Activated naive CD4-positive, alpha-beta T cell treated with Interleukin-2 at 50 U/mL for 16 hours (primary cell): ENCODE measurements at regions not wholly inside any gene's neighbourhood (a gene's known extent, or its start where the extent isn't known, plus 50 kb on each side); places are given as distances from the start of the nearest gene placed in this dataset.
A peak's percentile ranks its signal among the peaks of the same experiment; 100 is the strongest.

ENCODE experiments used
- DNase-seq: peaks from one replicate; pipeline ENCODE4 v3.0.0-alpha.2; 2020

DNA sequence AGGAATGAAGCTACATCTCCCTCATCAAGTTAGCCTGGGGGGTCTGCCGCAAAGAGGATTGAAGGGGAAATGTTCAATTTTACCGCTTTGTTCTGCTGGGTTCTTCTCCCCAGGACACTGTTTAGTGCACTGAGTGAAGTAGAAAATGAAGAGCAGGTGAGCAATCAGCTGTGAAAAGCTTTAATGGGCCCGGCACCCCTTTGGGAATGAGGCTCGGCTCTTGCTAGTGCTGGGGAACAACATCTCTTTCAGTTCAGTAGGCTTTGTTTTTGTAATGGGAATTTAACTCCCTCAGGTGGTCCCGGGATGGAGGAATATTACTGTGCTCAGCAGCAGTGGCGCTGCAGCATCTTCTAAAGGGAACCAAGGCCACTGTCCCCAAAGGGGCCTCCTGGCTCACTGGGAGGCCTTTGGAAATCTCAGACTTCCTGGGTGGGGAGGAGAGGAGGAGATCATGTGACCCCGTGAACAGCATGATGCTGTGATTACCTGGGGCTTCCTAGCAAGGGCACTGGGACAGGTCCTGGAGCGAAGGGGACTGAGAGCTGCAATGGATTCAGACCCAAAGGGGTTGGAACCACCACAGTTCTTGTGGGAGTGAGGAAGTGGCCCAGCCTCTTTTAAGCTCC, 85.2 kb upstream of the MAX start:
- DNase-seq: no peak

DNA sequence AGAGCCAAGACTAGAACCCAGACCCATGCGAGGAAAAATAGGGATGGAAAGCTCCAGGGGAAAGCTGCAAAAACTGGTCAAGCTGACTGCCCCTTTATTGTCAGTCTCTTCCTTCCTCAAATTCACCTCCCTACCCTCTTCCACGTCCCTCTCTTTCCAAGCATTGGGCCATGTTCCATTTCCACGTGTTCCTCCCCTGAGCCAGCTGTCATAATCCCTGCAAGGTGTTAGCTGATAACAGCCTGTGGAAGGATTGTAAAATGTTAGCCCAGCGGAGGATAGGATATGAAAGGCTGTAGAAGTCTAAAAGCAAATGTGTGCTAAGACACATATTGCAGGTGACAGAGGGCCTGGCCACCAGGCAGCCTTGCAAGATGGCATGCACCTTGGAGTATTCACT, 88.0 kb upstream of the MAX start:
- DNase-seq: no peak

DNA sequence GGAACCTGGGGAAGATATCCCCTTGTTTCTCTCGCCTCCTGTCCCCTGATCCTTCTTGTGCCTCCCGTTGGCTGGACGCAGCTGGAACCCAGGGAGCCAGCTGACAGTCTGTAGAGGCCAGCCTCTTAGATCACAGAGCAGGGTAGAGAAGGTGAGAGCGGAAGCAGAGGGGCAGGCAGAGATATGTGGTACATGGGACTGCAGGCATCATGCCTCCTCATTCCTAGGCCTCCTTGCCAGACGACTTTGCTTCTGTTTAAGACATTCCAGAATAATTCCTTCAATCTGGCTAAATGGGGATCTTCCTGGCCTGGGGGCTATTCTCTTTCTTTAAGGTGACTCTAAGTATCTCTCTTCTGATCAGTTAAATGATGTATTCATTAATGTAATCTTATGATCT, 89.4 kb upstream of the MAX start:
- DNase-seq: no peak

DNA sequence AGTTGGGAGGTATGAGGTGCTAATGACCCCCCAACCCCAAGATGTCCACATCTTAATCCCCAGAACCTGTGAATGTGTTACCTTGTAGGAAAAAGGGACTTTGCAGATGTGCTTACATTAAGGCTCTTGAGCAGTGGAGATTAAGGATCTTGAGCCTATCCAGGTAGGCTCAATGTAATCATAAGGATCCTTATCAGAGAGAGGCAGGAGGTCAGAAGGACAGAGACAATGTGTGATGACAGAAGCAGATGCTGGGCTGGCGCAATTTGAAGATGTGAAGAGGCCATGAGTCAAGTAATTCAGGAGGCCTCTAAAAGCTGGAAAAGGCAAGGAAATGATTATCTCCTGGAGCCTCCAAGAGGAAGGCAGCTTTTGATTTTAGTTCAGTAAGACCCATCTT, 90.4 kb upstream of the MAX start:
- no peak for DNase-seq

DNA sequence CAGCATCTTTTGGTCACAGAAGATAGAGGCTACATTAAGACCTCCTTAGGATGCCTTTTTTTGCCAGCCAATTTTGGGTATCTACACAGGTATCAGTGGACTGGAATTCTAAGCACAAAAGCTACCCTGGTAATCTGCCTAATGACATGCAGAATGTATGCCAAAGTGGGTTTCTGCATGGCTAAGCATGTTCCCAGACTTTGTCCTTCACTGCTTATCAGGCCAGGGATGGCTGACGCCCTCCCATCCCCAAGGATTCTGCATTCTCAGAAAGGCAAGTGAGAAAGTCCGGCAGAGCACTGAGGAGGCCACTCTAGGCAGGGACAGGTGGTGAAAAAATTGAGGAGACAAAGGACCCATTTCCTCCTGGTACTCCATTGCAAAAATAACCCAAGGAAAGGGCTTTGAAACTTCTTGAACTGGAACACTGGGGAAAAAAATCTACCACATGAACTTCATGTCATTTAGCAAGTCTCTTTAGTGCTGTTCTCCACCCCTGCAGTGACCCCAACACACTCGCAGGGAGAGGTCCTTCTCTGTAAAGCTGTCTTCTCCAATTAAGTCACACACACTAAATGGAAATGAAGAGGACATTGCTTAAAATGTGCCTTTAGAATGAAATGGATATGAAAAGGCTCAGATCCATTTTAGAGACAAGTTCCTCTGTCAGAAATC, 91.7 kb upstream of the MAX start:
- no peak for DNase-seq

DNA sequence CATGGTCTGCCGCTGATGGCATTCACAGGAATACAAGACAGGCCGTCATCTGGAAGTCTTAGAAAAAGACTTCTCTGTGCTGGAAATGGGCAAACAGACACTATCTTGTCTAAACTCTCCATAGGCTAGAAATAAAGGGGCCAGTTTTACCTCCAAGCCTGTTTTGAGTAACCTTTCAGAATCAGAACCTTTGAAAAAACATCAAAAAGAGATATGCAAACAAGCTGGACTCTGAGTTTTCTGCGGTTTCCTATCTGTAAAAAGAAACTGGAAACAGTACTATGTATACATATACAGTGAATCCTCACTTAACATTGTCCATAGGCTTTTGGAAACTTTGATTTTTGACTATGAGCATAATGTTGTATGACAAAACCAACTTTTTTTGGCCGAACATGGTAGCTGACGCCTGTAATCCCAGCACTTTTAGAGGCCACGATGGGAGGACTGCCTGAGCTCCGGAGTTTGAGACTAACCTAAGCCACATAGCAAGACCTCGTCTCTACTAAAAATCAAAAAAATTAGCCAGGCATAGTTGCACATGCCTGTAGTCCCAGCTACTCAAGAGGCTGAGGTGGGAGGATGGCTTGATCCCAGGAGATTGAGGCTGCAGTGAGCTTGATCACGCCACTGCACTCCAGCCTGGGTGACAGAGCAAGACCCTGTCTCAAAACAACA, 92.9 kb upstream of the MAX start:
- no peak for DNase-seq

DNA sequence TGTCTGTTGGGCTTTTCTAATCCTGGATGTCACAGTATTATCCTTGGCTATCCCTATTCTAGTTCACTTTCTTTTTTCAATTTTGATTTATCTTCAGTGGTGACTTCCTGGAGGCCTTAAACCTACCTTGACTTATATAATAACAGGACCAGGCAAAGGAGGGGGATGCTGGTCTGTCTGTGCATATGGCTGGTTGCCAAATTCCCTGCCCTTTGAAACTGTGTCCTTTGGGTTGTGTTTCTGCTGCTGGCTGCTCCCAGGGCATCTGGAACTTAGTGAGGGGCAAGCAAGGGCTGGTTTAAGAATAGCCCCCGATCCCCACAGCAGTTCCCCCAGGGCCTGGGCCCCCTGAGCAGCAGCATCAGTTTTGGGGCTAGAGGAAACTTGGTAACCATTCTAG, 96.0 kb upstream of the MAX start:
- DNase-seq: no peak

DNA sequence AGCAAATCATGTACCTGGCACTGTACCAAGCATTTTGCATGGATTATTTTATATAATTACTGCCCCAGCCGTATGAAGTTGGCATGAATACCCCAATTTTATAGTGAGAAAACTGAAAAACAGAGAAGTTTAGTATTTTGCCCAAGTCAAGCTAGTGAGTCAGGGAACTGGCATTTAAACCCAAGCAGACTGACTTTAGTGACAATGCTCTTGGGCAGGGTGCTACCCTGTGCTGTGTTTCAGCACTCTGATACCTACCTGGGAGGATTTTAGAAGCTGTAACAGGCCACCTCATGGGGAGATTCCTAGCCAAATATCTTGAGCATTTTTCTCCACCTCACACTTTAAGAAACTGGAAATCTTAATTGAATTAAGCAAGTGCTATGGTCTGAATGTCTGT, 98.1 kb upstream of the MAX start:
- DNase-seq: no peak

DNA sequence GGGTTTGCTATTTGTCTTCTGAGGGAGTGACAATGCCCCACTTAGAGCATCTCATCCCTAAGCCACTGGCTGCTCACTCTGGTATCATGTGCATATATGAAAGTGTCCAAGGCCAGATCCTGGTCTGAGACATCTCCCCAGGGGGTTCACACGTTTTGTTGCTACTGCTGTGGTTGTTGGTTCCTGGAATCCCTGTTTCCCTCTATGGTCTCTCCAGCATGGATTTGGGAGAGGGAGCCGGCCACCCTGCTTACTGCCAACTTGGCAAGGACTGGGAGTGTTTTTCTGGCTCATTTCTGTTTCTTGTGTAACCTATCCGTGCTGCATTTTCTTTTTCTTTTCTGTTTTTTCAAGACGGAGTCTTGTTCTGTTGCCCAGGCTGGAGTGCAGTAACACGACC, 101.3 kb upstream of the MAX start:
- DNase-seq: no peak

DNA sequence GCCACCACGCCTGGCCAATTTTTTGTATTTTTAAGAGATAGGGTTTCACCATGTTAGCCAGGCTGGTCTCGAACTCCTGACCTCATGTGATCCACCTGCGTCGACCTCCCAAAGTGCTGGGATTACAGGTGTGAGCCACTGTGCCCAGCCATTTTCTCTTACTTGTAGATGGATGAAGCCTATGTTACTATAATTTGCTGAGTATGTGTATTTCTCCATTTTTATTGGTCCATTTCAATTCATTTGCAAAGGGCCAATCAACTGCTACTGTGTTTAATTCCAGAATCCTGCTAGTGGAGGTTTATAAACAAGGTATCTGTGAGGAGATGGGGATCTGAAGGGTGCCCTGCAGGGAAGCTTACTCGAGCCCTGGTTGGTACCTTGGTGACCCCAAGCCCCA, 101.7 kb upstream of the MAX start:
- no peak for DNase-seq

DNA sequence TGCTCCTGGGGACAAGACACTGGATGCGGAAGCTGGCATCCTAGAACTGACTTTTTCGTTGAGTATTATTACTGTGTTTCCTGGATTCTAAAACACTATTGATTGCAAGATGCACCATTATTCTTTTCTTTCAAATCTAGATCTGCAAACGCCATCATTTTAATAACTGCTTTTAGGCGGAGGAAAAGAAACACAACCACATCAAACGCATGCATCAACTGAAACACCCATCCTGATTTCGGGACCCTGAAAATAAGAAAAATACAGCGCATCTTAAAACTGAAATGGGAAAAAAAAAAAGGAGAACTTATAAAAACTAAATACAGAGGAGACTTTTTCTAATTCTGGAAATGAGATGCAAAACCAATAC, 103.7 kb upstream of the MAX start:
- no peak for DNase-seq

DNA sequence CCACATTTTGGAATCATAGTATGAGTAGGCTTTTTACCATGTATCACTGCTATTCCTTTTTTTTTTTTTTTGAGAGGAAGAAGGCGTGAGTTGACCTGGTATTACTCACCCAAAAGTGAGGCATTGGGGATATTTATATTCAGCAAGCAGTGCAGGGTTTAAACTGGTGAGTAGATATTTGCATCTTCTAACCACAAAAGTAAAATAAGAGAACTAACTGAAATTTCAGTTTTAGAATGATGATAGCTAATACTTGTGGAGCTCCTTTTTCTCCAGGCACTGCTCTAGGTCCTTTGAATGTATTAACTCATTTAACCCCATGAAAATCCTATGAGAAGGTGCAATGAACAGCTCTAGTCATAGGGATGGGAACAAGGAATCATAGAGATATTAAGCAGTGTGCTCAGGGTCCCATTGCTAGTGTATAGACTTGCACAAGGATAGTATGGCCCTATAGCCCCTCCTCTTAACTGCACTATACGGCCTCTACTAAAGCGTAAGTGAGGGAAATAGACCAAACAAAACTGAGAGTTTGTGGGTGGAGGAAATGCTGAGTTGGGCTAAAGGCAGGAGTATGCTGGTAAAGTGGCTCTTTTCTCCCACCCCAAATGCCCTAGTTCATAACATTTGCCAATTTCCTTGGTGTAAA, 104.3 kb upstream of the MAX start:
- DNase-seq: peak; percentile 21

DNA sequence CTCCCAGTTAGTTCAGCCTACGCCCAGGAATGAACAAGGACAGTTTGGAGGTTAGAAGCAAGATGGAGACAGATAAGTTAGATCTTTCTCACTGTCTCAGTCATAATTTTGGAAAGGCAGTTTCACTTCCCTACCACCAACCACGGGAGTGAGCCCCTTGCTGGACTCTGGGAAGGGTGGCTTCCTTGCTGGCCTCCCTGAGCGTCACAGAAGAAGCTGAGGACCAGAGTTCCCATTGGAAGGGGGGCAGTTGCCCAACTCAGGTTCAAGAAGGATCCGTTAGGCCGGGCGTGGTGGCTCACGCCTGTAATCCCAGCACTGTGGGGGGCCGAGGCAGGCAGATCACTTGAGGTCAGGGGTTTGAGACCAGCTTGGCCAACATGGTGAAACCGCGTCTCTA, 106.2 kb upstream of the MAX start:
- DNase-seq: no peak

DNA sequence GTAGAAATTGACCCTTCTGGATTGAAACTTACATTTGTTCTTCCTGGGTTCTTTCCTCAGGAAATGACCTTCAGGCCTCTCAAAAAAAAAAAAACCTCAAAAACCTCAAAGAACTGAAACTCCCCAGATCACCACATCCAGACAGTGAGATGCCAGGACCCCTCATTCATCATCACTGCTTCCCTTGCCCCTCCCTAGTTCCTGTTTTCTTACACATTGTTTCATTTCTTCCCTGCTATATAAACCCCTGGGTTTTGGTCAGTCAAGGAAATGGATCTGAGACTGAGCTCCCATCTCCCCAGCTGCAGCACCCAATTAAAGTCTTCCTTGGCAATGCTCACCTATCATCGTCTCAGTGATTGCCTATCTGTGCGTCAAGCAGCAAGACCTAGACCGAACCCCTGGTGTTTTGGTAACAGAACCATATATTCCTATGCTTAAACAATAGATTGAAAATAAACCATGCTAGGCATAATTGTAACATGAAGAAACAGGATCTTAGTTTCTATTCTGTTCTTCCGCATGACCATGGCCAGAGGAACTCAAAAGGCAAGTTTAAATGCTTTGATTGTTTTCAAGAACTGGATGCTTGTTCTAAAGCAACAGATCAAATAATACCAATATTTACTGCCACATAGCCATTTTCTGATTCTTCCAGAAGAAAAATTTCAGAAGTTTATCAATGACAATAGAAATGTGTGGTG, 108.0 kb upstream of the MAX start:
- DNase-seq: no peak

DNA sequence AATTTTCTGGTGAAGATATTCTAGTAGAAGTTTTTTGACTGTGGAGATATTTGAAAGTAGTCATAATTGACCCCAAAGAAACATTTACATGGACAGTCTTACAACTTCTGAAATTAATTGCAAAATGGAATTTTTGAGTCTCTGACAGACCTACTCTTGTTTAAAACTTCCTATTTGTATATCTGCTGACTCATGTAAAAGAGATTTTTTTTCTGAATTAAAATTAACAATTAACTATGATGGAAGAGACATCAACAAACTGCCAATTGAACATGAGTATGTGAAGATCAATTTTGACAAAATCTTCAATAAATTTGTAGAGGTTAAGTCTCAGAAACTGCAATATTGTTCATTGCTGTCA, 108.5 kb upstream of the MAX start:
- no peak for DNase-seq

DNA sequence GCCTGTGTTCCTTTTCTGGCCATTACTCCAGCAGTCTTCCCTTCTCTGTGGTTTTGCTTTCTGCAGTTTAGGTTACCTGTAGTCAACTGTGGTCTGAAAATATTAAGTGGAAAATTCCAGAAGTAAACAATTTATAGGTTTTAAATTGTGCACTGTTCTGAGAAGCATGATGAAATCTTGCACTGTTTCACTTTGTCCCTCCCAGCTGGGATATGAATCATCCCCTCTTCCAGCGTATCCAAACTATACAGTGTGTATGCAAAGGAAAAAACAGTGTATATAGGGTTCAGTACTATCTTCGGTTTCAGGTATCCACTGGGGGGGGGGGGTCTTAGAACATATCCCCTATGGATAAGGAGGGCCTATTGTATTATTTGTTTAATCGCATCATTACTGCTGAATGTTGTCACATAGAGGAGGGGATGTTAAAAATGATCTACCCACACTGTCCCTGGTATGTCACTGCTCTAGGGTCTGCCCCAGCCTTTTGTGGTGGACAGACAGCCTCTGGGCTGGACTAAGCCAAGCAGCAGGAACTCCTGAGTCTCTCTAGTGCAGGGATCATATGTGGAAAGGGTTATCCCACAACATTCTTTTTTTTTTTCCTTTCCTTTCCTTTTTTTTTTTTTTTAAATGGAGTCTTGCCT, 109.1 kb upstream of the MAX start:
- no peak for DNase-seq

DNA sequence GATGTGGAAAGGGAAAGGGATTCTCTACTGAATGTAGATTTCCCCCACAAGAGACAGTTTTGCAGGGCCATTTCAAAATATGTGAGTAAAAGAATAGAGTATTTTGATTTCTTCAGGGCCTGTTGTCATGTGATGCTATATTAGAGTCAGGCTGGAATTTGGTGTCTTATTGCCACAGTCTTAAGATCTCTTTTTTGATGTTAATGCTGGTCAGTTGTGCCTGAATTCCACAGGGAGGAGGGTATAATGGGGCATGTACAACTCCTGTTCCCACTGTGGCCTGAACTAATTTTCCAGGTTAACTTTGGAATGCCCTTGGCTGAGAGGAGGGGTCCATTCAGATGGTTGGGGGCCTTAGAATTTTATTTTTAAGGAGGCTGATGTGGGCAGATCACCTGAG, 111.0 kb upstream of the MAX start:
- DNase-seq: no peak

DNA sequence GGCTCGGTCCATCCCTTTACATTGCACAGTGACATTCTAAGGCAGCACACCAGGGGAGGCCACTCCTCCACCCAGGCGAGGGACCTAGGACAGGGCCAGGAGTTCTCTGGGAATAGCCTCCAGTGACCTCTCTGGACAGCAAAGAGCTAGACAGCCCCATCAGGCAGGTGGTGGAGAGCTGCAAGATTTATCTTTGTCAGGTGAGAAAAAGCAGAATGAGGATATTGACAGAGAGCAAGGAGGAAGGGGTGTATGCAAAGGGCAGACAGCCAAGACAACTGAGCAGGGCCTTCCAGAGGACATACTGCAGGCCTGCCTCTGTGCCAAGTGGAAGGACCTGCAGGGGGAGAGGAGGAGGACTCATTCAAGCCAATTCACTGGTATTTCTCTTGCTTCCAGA, 112.4 kb upstream of the MAX start:
- no peak for DNase-seq

DNA sequence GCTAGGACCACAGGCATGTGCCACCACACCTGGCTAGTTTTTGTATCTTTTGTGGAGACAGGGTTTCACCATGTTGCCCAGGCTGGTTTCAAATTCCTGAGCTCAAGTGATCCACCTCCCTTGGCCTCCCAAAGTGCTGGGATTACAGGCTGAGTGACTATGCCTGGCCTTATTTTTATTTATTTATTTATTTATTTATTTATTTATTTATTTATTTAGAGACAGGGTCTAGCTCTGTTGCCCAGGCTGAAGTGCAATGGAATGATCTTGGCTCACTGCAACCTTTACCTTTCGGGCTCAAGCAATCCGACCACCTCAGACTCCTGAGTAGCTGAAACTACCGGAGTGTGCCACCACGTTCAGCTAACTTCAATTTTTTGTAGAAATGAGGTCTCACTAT, 117.0 kb upstream of the MAX start:
- DNase-seq: no peak

DNA sequence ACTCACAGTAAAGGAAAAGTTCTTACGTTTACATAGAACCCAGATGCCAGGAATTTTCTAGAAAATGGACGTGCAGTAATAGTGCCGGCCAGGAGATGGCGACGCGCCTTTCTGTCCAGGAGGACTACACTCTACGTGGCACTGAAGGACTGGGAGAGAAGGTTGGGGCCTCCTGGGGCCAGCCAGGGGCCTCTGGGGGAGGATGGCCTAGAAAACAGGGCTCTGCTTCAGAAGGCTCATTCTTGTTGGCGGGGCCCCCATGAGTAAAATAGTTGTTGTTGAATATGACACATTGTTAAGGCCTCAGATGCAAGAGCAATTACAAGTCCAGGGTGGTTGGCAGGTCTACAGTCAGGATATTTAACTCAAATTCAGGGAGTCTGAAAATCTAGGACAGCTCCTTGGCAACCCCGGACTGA, 120.1 kb upstream of the MAX start:
- peak; percentile 65 for DNase-seq

DNA sequence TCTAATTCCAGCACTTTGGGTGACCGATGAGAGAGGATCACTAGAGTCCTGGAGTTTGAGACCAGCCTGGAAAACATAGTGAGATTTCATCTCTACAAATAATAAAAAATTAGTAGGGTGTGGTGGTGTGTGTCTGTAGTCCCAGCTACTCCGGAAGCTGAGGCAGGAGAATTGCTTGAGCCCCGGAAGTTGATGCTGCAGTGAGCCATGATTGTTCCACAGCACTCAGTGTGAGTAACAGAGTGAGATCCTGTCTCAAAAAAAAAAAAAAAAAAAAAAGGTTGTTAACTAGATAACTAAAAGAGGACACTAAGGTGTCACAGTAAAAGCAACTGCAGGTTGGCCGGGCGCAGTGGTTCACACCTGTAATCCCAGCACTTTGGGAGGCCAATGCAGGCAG, 121.3 kb upstream of the MAX start:
- peak; percentile 46 for DNase-seq

DNA sequence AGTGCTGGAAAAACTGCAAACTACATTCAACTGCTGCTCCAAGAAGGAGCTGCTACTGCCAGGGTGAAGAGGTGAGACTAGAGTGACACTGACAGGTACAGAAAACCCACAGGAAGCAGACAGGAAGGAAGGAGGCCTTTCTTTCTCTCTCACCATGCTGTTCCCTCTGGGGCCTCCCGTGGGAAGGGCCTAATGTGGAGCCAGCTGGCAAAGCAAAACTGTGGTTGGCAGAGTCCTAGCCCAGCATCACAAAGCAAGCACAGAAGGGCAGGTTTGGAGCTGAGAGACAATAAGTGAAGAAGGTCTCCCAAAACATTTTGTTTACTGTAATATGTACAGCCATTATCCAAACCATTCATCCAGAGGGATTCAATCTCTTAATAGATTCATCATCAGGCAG, 122.5 kb upstream of the MAX start:
- peak; percentile 11 for DNase-seq
